HepG2 (cell line): ENCODE measurements at regions not wholly inside any gene's neighbourhood (a gene's known extent, or its start where the extent isn't known, plus 50 kb on each side); places are given as distances from the start of the nearest gene placed in this dataset.

ENCODE experiments used
- ATAC-seq: fragments of 200-7000 bp; cut with Tn5 transposase; 3 replicates; pipeline ENCODE4 v1.9.1; 2020; ENCODE audit warnings: mild to moderate bottlenecking, moderate library complexity
- BruUV-seq: library from RNA; stranded (reverse); fragments of 400-500 nt; replicated peaks from 2 replicates; lab custom pipeline; 2021; lab: Mats Ljungman, UMichigan
- CTCF ChIA-PET: fragments of 300-600 bp; formaldehyde crosslinking; extraction: SDS; loops from one replicate; lab custom pipeline; 2021; ENCODE audit warnings: low total read pairs, inconsistent platforms, low intra/inter-chr PET ratio; lab: Yijun Ruan, JAX
- POLR2A ChIA-PET: fragments of 350-600 bp; sonication (Branson Sonifier 250); formaldehyde crosslinking; loops from one replicate; lab custom pipeline; 2020; ENCODE audit warnings: antibody characterized with exemption, inconsistent platforms; lab: Yijun Ruan, JAX
- DNase-seq: peaks from one replicate; pipeline ENCODE4 v3.0.0-alpha.2; 2015; ENCODE audit warnings: low spot score
- FAIRE-seq: peaks from 3 replicates; lab custom pipeline; 2011; peaks lifted over from hg19 to GRCh38; lab: Jason Lieb, UNC
- H2AFZ ChIP-seq: one replicate; pipeline ENCODE4 v1.6.1; 2011; ENCODE audit warnings: low read length, inconsistent platforms
- H3K27ac ChIP-seq: fragments of 300-600 bp; 3 replicates; pipeline ENCODE4 v1.8.0; 2011; ENCODE audit warnings: mixed run types, mild to moderate bottlenecking, mixed read lengths, low read length, inconsistent platforms; ENCODE audit not compliant: insufficient read depth; ENCODE audit errors: extremely low read length
- H3K27me3 ChIP-seq, 2 experiments: fragments of 200-600 bp in 1 of 2; 2 replicates in 1 of 2; 3 replicates in 1 of 2; pipeline versions ENCODE4 v1.6.0 to v1.8.0; 2011; ENCODE audit warnings: low read length in 2 of 2, mild to moderate bottlenecking in 2 of 2, moderate library complexity in 2 of 2, inconsistent platforms in 1 of 2; ENCODE audit not compliant: insufficient read depth in 2 of 2, control insufficient read depth in 1 of 2
- H3K36me3 ChIP-seq, 2 experiments: fragments of 200-600 bp in 1 of 2; replicated peaks in 1 of 2; 2 replicates in 1 of 2; 3 replicates in 1 of 2; pipeline versions ENCODE4 v1.5.1 to v1.8.0; 2011; ENCODE audit warnings: low read length in 2 of 2, inconsistent platforms in 1 of 2; ENCODE audit not compliant: insufficient read depth in 2 of 2, control insufficient read depth in 1 of 2
- H3K4me1 ChIP-seq: 2 replicates; pipeline ENCODE4 v1.5.1; 2012; ENCODE audit warnings: low read length, inconsistent platforms; ENCODE audit not compliant: insufficient read depth
- H3K4me2 ChIP-seq: 2 replicates; pipeline ENCODE4 v1.6.0; 2011; ENCODE audit warnings: low read depth, low read length, inconsistent platforms
- H3K4me3 ChIP-seq, 3 experiments: fragments of 200-600 bp in 1 of 3; sonication (generic), shearing (Covaris generic) in 1 of 3; replicated peaks in 1 of 3; 2 replicates each; pipeline ENCODE4 v1.5.1; 2011 to 2016; ENCODE audit warnings: low read length in 3 of 3, inconsistent platforms in 2 of 3, low read depth in 2 of 3, mild to moderate bottlenecking in 2 of 3, control low read depth in 1 of 3, mixed read lengths in 1 of 3; ENCODE audit not compliant: insufficient read depth in 1 of 3
- H3K79me2 ChIP-seq: one replicate; pipeline ENCODE4 v1.6.1; 2011; ENCODE audit warnings: low read length, inconsistent platforms; ENCODE audit not compliant: insufficient read depth
- H3K9ac ChIP-seq: 2 replicates; pipeline ENCODE4 v1.6.0; 2011; ENCODE audit warnings: mild to moderate bottlenecking, low read depth, low read length, inconsistent platforms; ENCODE audit not compliant: insufficient read depth
- H3K9me3 ChIP-seq: 2 replicates; pipeline ENCODE4 v1.5.1; 2012; ENCODE audit warnings: mild to moderate bottlenecking, low read length
- H4K20me1 ChIP-seq: 2 replicates; pipeline ENCODE4 v1.6.0; 2011; ENCODE audit warnings: inconsistent platforms, mild to moderate bottlenecking, low read length, moderate library complexity; ENCODE audit not compliant: insufficient read depth
- EEA1 ChIP-seq: sonication (generic); formaldehyde crosslinking; IDR thresholded peaks from 2 replicates; pipeline ENCODE4 v1.5.1; 2020; ENCODE audit warnings: mild to moderate bottlenecking, missing genetic modification reagents, borderline replicate concordance
- GTF3A ChIP-seq: sonication (generic); formaldehyde crosslinking; conservative IDR thresholded peaks from 2 replicates; pipeline ENCODE4 v1.4.0; 2020; ENCODE audit warnings: mild to moderate bottlenecking, missing genetic modification reagents
- HCFC1 ChIP-seq: fragments of 150-350 bp; IDR thresholded peaks from 2 replicates; pipeline ENCODE4 v1.6.1; 2014; ENCODE audit warnings: low read depth, low read length
- IRF2 ChIP-seq: IDR thresholded peaks from 2 replicates; pipeline ENCODE4 v1.6.1; 2018; ENCODE audit warnings: missing genetic modification reagents, missing compliant biosample characterization
- ISX ChIP-seq: sonication (generic); formaldehyde crosslinking; conservative IDR thresholded peaks from 2 replicates; pipeline ENCODE4 v1.5.0; 2020; ENCODE audit warnings: missing genetic modification reagents
- JDP2 ChIP-seq: sonication (generic); formaldehyde crosslinking; IDR thresholded peaks from 2 replicates; pipeline ENCODE4 v1.8.1; 2022; ENCODE audit warnings: missing genetic modification reagents, borderline replicate concordance
- TERF1 ChIP-seq: sonication (generic); formaldehyde crosslinking; IDR thresholded peaks from 2 replicates; pipeline ENCODE4 v1.8.0; 2022; ENCODE audit warnings: mild to moderate bottlenecking, missing genetic modification reagents, moderate library complexity
- ZFP82 ChIP-seq: sonication (generic); formaldehyde crosslinking; IDR thresholded peaks from 2 replicates; pipeline ENCODE4 v1.5.1; 2020; ENCODE audit warnings: mild to moderate bottlenecking, missing genetic modification reagents, borderline replicate concordance
- ZNF276 ChIP-seq: sonication (generic); formaldehyde crosslinking; IDR thresholded peaks from 2 replicates; pipeline ENCODE4 v1.4.0; 2020; ENCODE audit warnings: mild to moderate bottlenecking, low read depth, missing genetic modification reagents
- ZNF331 ChIP-seq: sonication (generic); formaldehyde crosslinking; IDR thresholded peaks from 2 replicates; pipeline ENCODE4 v1.4.0; 2020; ENCODE audit warnings: missing genetic modification reagents
- ZNF510 ChIP-seq: sonication (generic); formaldehyde crosslinking; IDR thresholded peaks from 2 replicates; pipeline ENCODE4 v1.4.0; 2020; ENCODE audit warnings: low read depth, mild to moderate bottlenecking, missing genetic modification reagents
- WGBS: methylation state at CpG from one replicate; pipeline ENCODE4 v1.1.6; 2017; ENCODE audit warnings: low lambda C conversion rate; 5-methylcytosine and 5-hydroxymethylcytosine counted together
- in situ Hi-C: cut with HindIII; loops from 2 replicates; pipeline ENCODE4 v1.10.0; 2017; ENCODE audit warnings: low pct_unique_long_range_greater_than_20kb; ENCODE audit not compliant: extremely low pct_ligation_motif_present
- intact Hi-C: fragments of 100-400 bp; cut with micrococcal nuclease; formaldehyde crosslinking; loops from one replicate; pipeline ENCODE4 v1.10.0; 2022; ENCODE audit not compliant: unreplicated experiment
- TF ChIP-seq, protein P1 (sequence below): sonication (generic); formaldehyde crosslinking; IDR thresholded peaks from 2 replicates; pipeline ENCODE4 v1.8.0; 2023; ENCODE audit warnings: mild to moderate bottlenecking, missing genetic modification reagents
- TF ChIP-seq, protein P2 (sequence below): sonication (generic); formaldehyde crosslinking; IDR thresholded peaks from 2 replicates; pipeline ENCODE4 v1.8.1; 2023; ENCODE audit warnings: mild to moderate bottlenecking, missing genetic modification reagents
- TF ChIP-seq, protein P3 (sequence below): sonication (generic); formaldehyde crosslinking; IDR thresholded peaks from 2 replicates; pipeline ENCODE4 v1.4.0; 2020; ENCODE audit warnings: missing genetic modification reagents, borderline replicate concordance

DNA sequence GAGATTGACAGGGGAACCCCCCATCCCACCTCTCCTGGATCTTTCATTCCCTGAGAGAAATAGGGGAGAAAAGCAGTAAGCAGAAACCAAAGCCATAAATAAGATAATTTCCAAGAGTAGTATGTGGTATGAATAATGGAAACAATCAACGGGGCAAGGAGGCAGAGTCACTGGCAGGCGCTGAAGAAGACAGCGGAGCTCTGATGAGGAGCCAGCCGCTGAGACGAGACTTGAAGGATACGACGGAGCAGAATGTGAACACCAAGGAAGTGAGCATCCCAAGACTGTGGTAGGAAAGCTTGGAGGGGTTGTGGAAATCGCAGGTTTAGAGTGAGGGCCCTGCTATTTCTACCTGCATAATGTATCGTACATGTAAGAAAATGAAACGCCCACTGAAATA lies 93.6 kb upstream of the CBLN2 start:
- Histone ChIP-seq H3K4me2 (no peak overlapping the region), H2AFZ (no peak overlapping the region), H3K27ac (no peak overlapping the region), H3K79me2 (no peaks in the 10 kb centered on the region), H3K9ac (no peak overlapping the region), H3K36me3 (no peaks in the 10 kb centered on the region), H3K4me3 (no peak overlapping the region), H3K9me3 (no peaks in the 10 kb centered on the region), H3K4me1 (no peaks in the 10 kb centered on the region), H4K20me1 (no peaks in the 10 kb centered on the region), H3K27me3 (no peaks in the 10 kb centered on the region)
- ATAC-seq (no peak), FAIRE-seq (no peak), DNase-seq (no peak)
- POLR2A ChIA-PET = no interaction called here
- CTCF ChIA-PET = no interaction called here
- no TSS peak for BruUV-seq
- in situ Hi-C loops = no loop called here
- 34% methylated on average over 10 of the region's 10 CpGs for WGBS
- intact Hi-C loops = no loop called here
- TF ChIP-seq HCFC1 = no peak
- TF ChIP-seq ZNF331 (CRISPR knock-in tag) = no peak
- no peak for TF ChIP-seq ZFP82 (CRISPR knock-in tag)
- TF ChIP-seq IRF2 (CRISPR knock-in tag) = no peak
- TF ChIP-seq, protein P1, sequence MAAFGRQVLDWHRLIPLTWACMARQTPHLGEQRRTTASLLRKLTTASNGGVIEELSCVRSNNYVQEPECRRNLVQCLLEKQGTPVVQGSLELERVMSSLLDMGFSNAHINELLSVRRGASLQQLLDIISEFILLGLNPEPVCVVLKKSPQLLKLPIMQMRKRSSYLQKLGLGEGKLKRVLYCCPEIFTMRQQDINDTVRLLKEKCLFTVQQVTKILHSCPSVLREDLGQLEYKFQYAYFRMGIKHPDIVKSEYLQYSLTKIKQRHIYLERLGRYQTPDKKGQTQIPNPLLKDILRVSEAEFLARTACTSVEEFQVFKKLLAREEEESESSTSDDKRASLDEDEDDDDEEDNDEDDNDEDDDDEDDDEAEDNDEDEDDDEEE = no peak
- no peak for TF ChIP-seq TERF1 (CRISPR knock-in tag)
- no peak for TF ChIP-seq ISX
- TF ChIP-seq ZNF276 (CRISPR knock-in tag) = no peak
- TF ChIP-seq GTF3A (CRISPR knock-in tag) = no peak
- no peak for TF ChIP-seq JDP2 (CRISPR knock-in tag)
- TF ChIP-seq, protein P2, sequence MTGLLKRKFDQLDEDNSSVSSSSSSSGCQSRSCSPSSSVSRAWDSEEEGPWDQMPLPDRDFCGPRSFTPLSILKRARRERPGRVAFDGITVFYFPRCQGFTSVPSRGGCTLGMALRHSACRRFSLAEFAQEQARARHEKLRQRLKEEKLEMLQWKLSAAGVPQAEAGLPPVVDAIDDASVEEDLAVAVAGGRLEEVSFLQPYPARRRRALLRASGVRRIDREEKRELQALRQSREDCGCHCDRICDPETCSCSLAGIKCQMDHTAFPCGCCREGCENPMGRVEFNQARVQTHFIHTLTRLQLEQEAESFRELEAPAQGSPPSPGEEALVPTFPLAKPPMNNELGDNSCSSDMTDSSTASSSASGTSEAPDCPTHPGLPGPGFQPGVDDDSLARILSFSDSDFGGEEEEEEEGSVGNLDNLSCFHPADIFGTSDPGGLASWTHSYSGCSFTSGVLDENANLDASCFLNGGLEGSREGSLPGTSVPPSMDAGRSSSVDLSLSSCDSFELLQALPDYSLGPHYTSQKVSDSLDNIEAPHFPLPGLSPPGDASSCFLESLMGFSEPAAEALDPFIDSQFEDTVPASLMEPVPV (CRISPR knock-in tag) = no peak
- TF ChIP-seq, protein P3, sequence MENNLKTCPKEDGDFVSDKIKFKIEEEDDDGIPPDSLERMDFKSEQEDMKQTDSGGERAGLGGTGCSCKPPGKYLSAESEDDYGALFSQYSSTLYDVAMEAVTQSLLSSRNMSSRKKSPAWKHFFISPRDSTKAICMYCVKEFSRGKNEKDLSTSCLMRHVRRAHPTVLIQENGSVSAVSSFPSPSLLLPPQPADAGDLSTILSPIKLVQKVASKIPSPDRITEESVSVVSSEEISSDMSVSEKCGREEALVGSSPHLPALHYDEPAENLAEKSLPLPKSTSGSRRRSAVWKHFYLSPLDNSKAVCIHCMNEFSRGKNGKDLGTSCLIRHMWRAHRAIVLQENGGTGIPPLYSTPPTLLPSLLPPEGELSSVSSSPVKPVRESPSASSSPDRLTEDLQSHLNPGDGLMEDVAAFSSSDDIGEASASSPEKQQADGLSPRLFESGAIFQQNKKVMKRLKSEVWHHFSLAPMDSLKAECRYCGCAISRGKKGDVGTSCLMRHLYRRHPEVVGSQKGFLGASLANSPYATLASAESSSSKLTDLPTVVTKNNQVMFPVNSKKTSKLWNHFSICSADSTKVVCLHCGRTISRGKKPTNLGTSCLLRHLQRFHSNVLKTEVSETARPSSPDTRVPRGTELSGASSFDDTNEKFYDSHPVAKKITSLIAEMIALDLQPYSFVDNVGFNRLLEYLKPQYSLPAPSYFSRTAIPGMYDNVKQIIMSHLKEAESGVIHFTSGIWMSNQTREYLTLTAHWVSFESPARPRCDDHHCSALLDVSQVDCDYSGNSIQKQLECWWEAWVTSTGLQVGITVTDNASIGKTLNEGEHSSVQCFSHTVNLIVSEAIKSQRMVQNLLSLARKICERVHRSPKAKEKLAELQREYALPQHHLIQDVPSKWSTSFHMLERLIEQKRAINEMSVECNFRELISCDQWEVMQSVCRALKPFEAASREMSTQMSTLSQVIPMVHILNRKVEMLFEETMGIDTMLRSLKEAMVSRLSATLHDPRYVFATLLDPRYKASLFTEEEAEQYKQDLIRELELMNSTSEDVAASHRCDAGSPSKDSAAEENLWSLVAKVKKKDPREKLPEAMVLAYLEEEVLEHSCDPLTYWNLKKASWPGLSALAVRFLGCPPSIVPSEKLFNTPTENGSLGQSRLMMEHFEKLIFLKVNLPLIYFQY = no peak
- TF ChIP-seq EEA1 (CRISPR knock-in tag) = no peak
- no peak for TF ChIP-seq ZNF510 (CRISPR knock-in tag)
